ENCODE measurements at regions not wholly inside any gene's neighbourhood (a gene's known extent, or its start where the extent isn't known, plus 50 kb on each side); places are given as distances from the start of the nearest gene placed in this dataset.
"Not testable (repeated sequence)": the region's sequence is repeated elsewhere in the genome, so short reads cannot be mapped to it uniquely, and the experiment has no call there.

GRCh38 chr5:156200938-156201787 lies 125.8 kb upstream of the SGCD start:
- DNase-seq (ENCODE audit: low spot score), result no peak

GRCh38 chr5:156201788-156202403 lies 125.1 kb upstream of the SGCD start:
- DNase-seq (ENCODE audit: low spot score), result no peak

- DNase-seq (ENCODE audit: low spot score), result no peak
These were observed 118.7 kb upstream of the SGCD start for GRCh38 chr5:156208271-156208670.

GRCh38 chr5:156218367-156219158 lies 108.4 kb upstream of the SGCD start:
- no peak for DNase-seq (ENCODE audit: low spot score)

- DNase-seq (ENCODE audit: low spot score), result no peak
These were observed 107.4 kb upstream of the SGCD start for GRCh38 chr5:156219483-156220005.

- no peak for DNase-seq (ENCODE audit: low spot score)
These were observed 105.1 kb upstream of the SGCD start for GRCh38 chr5:156221816-156222215.

GRCh38 chr5:156223547-156223946 lies 103.4 kb upstream of the SGCD start:
- DNase-seq (ENCODE audit: low spot score), result no peak

- not testable (repeated sequence) for DNase-seq (ENCODE audit: low spot score)
These were observed 100.5 kb upstream of the SGCD start for GRCh38 chr5:156226485-156226884.

GRCh38 chr5:156230887-156231286 lies 96.1 kb upstream of the SGCD start:
- no peak for DNase-seq (ENCODE audit: low spot score)

- no peak for DNase-seq (ENCODE audit: low spot score)
These were observed 94.6 kb upstream of the SGCD start for GRCh38 chr5:156232251-156232869.

- no peak for DNase-seq (ENCODE audit: low spot score)
These were observed 89.6 kb upstream of the SGCD start for GRCh38 chr5:156237361-156237760.

GRCh38 chr5:156239800-156240199 lies 87.2 kb upstream of the SGCD start:
- DNase-seq (ENCODE audit: low spot score), result no peak

GRCh38 chr5:156240414-156240813 lies 86.5 kb upstream of the SGCD start:
- DNase-seq (ENCODE audit: low spot score), result no peak

GRCh38 chr5:156241266-156241665 lies 85.7 kb upstream of the SGCD start:
- no peak for DNase-seq (ENCODE audit: low spot score)

GRCh38 chr5:156245895-156246294 lies 81.1 kb upstream of the SGCD start:
- DNase-seq (ENCODE audit: low spot score), result no peak

- DNase-seq (ENCODE audit: low spot score), result no peak
These were observed 75.9 kb upstream of the SGCD start for GRCh38 chr5:156251076-156251475.

GRCh38 chr5:156253130-156253529 lies 73.8 kb upstream of the SGCD start:
- no peak for DNase-seq (ENCODE audit: low spot score)

GRCh38 chr5:156254196-156254595 lies 72.8 kb upstream of the SGCD start:
- DNase-seq (ENCODE audit: low spot score), result no peak

GRCh38 chr5:156256642-156257041 lies 70.3 kb upstream of the SGCD start:
- DNase-seq (ENCODE audit: low spot score), result no peak

- DNase-seq (ENCODE audit: low spot score), result no peak
These were observed 68.0 kb upstream of the SGCD start for GRCh38 chr5:156258934-156259333.

- no peak for DNase-seq (ENCODE audit: low spot score)
These were observed 67.3 kb upstream of the SGCD start for GRCh38 chr5:156259618-156260017.

GRCh38 chr5:156261275-156261939 lies 65.6 kb upstream of the SGCD start:
- DNase-seq (ENCODE audit: low spot score), result no peak

Measured in hematopoietic multipotent progenitor cell treated with erythropoietin and hydrocortisone succinate and interleukin-3 and kit ligand, for 15 days (in vitro differentiated cells).